ENCODE measurements at regions not wholly inside any gene's neighbourhood (a gene's known extent, or its start where the extent isn't known, plus 50 kb on each side); places are given as distances from the start of the nearest gene placed in this dataset.

DNA sequence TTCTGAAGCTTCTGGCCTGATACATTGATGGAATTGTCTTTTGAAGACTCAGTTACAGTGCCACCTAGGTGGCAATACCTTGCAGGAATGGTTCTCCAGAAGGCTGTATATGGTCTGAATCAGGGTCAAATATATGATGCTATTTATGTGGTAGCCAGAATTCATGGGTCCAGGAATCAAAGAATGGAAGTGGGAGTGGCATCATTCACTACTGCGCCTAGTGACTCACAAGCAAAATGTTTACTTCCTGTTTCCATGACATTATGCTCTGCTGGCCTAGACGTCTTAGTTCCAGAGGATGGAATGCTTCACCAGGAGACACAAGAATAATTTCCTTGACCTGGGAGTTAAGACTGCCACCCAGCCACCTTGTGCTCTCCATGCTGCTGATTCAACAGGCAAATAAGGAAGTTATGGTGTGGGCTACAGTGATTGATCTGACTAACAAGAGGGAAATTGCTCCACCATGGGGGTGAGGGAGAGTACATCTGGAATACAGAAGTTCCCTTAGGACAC is 491.8 kb downstream of the ETS1 start:
- no peak for DNase-seq (ENCODE audit: low read depth, low spot score)

DNA sequence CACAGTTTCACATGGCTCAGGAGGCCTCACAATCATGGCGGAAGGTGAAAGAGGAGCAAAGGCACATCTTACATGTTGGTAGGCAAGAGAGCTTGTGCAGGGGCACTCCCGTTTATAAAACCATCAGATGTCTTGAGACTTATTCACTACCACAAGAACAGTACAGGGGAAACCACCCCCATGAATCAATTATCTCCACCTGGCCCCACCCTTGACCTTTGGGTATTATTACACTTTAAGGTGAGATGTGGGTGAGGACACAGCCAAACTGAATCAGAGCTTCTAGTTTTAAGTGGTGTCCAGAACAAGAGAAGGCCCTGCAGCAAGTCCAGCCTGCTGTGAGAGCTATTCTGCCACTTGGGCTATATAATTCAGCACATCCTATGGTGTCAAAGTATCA is 493.7 kb downstream of the ETS1 start:
- DNase-seq (ENCODE audit: low read depth, low spot score), result no peak

DNA sequence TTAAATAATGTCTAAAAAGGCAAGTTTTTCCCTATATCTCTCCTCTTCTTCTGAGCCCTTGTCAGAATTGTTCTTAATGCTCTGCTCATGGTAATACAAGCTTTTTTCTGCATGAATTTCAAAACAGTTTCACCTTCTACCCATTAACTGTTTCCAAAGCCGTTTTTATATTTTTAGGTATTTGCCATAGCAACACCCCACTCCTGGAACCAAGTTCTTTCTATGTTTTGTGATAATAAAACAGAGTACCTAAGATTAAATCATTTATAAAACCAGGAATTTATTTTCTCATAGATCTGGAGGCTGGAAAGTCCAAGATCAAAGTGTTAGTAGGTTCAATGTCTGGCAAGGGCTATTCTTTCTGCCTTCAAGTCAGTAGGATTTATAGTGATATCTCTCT is 497.4 kb downstream of the ETS1 start:
- DNase-seq (ENCODE audit: low read depth, low spot score), result no peak

DNA sequence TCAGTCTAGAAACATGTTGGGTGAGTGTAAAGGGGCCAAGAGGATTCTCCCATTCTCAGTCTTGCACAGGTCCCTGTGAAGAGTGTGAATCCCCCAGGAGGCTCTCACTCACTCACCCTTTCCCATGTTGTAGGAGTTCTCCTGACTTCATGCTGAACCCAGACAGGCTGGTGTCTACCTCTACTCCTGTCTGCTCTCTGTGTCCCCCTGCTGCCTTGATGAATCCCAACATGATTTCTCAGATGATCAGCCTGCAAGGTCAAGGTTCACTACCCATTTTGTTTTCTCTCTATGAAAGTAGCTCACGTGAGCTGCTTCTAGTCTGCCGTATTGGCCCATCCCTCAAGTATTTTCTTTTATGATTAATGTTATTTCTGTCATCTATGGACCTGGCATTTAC is 500.6 kb downstream of the ETS1 start:
- no peak for DNase-seq (ENCODE audit: low read depth, low spot score)

DNA sequence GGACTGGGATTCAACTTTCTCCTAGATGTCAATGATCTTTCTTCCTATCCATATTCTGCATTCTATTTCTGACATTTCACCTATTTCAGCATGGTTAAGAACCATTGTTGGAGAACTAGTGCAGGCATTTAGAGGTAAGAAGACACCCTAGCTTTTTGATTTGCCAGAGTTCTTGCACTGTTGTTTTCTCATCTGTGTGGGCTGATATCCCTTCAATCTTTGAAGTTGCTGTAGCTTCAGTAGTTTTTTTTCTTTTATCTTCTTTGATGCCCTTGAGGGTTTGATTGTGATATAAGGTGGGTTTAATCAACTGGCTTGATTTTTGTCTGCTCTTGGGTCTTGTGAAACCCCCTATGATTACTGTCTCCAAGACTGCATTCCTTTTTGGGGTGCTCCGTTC is 502.1 kb downstream of the ETS1 start:
- DNase-seq (ENCODE audit: low read depth, low spot score), result no peak

DNA sequence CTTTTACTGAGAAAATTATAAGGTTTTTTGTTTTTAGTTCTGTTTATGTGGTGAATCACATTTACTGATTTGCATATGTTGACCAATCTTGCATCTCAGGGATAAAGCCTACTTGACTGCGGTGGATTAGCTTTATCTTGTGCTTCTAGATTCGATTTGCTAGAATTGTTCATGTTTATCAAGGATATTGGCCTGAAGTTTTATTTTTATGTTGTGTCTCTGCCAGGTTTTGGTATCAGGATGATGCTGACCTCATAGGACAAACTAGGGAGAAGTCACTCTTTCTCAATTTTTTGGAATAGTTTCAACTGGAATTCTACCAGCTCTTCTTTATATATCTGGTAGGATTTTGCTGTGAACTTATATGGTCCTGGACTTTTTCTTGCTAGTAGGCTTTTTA is 504.8 kb downstream of the ETS1 start:
- no peak for DNase-seq (ENCODE audit: low read depth, low spot score)

DNA sequence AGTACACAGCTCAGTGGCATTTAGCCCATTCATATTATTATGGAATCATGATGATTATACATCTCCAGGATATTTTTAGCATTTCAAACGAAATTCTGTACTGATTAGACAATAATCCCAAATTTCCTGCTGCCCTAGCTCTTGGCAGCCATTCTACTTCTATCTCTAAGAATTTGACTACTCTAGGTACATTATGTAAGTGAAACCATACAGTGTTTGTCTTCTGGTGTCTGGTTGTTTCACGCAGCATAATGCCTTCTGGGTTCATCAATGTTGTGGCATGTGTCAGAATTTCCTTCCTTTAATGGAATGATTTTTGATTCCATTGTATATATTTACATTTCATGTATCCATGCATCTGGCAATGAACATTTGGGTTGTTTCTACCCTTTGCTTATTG is 517.7 kb downstream of the ETS1 start:
- no peak for DNase-seq (ENCODE audit: low read depth, low spot score)

DNA sequence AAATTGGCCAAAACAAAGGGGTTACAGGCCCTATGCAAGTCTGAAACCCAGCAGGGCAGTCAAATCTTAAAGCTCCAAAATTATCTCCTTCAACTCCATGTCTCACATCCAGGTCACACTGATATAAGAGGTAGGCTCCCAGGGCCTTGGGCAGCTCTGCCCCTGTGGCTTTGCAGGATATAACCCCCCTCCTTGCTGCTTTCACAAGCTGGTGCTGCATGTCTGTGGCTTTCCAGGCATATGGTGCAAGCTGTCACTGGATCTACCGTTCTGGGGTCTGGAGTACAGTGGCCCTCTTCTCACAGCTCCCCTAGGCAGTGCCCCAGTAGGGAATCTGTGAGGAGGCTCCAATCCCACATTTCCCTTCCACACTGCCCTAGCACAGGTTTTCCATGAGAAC is 519.6 kb downstream of the ETS1 start:
- no peak for DNase-seq (ENCODE audit: low read depth, low spot score)

DNA sequence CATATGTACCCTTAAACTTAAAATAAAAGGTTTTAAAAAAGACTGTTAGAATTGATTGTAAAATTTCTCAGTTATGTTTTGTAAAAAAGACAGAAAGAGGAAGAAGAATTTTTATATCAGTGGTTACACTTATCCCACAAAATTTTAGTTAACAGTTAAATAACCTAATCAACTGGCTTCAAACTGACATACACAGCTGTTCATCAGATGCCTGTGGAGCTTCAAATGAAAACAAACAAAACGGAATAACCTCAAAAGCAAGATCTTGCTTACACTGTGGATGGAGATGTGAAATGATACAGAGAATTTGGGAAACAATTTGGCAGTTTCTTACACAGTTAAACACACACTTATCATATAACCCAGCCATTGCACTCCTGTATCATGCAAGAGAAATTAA is 521.0 kb downstream of the ETS1 start:
- no peak for DNase-seq (ENCODE audit: low read depth, low spot score)

DNA sequence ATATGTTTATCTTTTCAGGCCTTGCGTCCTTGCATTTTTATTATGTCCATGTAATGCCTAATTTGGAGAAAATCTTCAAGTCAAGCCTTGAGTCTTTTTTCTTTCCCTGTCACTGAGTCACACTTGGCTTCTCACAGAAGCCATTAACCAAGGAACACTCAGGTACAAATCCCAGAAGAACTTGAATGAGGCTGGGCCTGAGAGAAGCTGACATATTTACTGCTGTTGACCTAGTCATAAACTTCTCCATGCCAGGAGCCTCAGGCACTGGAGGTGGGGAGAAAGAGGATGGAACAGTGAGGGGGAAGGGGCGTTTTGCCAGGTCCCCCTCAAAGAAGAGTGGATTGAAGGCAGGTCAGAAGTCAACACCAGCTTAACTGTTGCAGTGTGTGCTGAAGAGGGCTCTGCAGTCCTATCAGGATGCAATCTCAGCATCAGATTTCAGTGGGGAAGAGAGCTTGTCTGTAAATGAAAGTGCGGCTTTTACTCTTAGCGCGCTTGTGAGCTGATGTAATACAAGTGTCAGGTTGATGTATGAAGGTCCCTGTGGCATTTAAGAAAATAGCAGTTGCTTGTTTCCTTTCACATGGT is 526.0 kb downstream of the ETS1 start:
- DNase-seq (ENCODE audit: low read depth, low spot score), result peak; percentile 7

DNA sequence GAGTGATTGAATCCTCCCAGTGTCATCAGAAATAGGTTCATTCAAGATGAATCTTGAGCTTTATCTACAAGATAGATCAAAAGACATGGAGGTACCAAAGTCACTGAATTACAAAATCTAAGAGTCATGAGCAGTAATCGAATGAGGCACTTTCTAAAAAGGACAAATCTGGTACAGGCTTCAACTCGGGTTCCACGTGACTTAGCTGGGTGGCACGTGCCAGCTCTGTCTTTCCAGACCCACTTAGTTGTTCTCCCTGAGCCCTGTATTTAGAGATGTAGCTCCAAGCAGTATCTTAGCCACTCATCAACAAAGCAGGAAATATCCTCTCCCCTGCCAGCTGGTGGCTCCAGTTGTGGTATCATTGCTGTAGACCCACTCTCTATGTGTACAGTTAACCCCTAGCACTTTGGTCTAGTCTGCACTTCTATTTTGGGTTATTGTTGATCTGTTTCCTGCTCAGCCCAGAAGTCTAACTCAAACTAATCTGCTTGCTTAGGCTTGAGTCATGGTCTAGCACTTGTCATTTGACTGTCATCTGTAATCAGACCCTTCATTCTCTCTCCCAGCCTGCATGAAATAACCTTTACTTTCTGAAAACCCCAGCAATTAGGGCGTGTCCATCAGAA is 528.7 kb downstream of the ETS1 start:
- DNase-seq (ENCODE audit: low read depth, low spot score), result no peak

DNA sequence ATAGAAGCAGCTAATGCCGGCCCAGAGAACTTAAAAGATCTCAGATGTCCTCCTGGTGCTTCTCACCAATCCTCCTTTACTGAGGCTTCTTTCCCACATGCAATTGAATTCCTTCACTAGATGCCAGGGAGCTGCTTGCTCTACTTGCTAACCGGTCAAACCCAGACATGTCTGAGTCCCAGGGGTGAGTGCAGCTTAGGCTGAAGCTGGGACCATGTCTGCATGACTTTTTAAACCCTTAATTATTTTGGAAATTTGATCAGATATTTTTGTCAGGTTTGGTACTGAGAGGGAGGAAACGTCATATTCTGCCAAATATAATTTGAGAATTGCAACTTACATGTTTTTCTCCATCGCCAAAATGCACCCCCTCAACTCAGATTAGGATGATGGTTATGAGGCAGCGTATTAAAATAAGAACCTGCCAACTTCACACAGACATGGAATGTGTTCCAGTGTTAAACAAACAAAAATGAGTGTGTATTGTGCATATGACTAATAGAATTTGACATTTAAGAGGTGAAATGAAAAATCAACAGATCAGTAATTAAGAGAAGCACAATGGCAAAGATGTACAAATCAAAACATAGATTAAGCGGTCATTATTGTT is 529.5 kb downstream of the ETS1 start:
- DNase-seq (ENCODE audit: low read depth, low spot score), result no peak

DNA sequence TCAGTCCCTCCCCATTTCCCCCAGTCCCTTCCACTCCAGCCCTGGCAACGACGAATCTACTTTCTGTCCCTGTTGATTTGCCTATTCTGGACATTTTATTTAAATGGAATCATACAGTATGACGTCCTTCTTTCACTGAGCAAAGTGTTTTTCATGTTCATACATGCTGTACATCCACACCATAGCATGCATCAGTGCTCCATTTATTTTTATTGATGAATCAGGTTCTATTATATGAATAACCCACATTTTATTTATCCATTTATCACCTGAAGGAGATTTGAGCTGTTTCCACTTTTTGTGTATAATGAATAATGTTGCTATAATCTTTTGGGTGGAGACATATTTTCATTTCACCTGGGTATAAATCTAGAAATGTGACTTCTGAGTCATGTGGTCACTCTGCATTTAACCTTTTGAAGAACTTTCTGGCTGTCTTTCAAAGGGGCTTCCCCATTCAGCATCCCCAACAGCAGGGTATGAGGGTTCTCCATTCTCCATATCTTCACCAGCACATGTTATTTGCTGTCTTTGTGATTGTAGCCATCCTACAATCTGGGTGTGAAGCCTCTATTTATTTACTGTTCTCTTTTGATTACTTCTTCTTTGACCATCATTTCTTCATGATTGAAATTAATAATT is 531.7 kb downstream of the ETS1 start:
- no peak for DNase-seq (ENCODE audit: low read depth, low spot score)

DNA sequence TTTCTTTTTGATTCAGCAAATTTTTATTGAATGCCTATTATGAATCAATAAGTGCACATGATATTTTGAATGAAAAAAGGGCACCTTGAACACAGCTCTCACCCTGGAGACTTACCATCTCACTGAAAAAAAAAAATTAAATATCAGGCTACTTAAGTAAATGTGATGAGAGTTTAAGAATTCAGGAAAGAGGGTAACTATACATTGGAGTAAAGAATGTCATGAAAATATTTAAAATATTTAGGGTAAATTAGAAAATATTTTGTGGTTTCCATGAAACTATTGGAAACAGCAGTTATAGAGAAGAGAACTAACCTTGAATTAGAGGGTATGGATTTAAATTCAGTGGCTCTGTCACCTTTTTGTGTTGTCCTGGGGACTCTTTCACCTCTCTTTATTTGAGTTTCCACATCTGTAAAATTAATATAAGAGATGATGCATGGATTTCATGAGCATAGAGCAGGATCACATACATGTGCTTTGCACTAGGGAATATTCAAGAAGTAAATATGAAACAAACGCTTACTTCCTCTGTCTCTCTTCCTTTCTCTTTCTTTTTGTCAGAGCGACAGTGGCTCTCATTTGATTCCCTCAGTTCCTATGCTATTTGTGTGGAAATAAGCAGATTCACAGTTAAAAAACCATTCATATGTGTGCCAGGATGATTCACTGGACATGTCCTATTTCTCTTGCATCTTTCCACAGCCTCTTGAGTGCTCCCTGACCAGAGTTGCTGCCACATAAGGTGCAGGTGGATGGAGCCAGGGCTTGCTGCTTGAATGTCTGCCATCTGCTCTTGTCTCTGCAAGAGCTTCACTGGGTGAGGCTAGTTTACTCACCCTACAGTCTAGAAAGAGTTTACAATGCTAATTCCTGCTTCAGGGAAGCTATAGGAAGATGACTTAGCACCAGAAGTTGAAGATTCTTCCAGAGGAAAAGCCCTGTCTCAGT is 533.1 kb downstream of the ETS1 start:
- no peak for DNase-seq (ENCODE audit: low read depth, low spot score)

DNA sequence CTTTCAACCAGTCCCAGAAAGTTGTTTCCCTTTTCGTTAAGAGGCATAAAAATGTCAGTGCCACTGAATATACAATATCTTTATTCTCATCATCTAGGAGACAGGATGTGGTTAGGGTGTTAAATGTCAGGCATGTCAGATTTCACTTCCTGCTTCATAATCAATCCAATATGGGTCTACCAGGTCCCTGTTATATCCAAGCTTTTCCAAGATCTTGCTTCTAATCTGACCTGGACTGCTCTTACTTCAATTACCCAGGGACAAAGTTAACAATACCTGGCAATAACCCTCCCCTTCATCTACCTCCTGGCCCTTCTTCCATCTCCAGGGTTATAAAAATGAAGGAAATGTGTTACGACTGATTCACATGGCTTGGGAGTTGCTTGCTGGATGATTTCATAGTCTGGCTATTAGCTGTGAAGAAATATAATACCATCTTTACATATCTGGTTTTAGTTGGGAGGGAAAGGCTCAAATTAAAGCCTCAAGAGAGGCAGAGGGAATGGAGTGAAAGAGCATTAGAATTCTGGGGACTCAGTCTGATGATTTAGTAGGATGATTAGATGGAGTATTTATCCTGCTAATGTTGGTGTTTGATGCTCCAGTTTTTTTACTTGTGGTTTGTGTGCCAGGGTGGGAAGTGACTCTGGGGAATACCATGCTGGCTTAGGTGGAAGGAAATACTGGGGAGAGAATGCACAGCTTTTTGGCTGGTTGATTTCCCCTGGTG is 534.3 kb downstream of the ETS1 start:
- no peak for DNase-seq (ENCODE audit: low read depth, low spot score)

DNA sequence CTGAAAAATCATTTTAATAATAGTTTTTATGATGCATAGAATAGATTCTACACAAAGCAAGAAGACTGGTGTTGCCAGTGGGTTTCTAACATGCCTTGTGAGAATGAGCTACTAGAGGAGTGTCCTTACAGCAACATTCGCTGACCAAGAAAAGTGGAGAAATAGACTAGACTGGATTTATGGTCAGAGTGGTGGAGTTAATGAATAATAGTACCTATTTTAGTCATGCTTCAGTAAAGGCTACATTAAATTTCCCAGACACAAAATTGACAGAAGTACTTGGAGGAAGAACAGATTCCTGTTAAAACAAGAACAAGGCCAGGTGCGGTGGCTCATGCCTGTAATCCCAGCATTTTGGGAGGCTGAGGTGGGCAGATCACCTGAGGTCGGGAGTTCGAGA is 539.2 kb downstream of the ETS1 start:
- no peak for DNase-seq (ENCODE audit: low read depth, low spot score)

DNA sequence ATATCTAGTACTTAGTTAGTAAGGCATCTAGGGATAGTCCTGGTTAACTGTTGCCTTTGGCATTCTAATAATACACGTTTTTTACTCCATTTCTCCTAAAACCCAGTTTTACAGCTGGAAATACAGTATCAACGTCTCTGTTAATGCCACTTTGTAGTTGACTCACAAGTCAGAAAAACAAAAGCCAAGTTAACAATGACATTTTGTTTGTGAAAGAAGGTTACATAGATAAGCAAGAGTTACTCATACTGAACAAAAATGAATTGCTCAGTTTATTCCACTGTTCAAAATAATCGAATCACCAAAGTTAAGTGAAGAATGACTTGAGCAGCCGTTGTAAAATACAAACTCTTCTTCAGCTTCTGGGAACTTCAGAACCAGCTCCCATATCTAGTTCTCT is 540.3 kb downstream of the ETS1 start:
- no peak for DNase-seq (ENCODE audit: low read depth, low spot score)

DNA sequence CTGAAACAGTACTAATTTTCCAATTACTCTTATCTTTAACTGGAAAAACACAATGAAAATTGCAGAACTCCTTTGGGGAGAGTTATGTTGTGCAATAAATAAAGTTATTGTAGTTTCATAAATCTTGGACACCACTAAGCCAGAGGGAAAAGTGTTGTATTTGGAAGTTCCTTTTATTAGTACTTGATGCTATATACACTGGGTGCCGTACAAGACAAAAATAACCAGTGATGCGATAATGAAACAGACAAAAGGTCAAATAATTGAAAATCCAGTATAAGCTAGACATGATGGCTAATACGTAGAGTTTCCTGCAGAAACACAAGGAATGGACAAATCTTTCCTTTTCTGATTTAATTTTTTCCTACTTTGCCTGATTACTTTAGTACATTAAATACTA is 541.1 kb downstream of the ETS1 start:
- no peak for DNase-seq (ENCODE audit: low read depth, low spot score)

DNA sequence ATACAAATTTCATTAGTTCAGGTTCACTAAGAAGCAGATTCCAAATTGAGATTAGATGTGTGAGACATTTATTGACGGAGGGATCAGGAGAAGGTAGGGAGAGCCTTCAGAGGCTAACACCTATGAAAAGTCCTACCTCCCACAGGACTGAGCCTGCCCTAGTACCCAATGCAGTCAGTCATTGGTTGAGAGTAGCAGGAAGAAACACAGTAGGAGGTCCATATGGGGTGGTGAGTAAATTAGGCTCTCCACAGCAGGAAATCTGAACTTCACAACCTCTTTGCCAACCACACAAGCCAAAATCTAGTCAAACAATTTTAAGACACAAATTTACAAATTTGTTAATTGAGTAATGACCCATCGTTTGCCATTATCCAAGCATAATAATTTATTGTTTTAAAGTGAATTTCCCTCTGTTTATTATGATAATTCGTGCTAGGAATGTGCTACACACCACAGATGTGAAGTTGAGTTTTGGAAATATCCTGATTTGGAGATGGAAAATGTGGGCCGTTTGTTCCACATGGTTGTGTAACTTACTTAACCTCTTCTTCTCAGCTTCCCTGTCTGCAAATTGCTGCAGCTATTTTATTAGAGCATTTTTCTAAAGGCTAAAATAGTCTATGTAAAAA is 542.1 kb downstream of the ETS1 start:
- DNase-seq (ENCODE audit: low read depth, low spot score), result no peak

DNA sequence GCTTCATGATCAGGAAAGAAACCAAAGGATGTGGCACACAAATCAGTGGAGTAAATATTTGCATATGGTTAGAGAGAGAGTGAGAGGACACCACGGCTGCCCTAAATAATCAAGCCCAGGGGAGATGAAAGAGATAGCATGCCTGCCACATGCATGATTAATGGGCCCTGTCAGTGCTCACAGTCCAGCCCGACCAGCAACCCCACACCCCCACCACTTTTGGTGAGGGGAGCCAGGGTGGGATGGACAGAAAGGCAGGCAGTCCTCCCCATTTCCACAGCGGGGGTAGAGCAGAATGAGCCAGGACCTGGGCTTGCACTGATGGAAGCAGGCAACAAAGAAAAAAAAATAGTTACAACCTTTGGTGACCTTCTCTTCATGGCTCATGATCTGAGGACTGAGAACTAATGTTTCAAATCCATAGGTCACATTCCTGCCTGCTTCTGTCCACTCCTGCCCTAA is 545.0 kb downstream of the ETS1 start:
- peak; percentile 23 for DNase-seq (ENCODE audit: low read depth, low spot score)

All from ELF-1 (cell line).